SK-N-SH treated with all-trans-retinoic acid at 6 μM for 48 hours (cell line): ENCODE measurements at regions not wholly inside any gene's neighbourhood (a gene's known extent, or its start where the extent isn't known, plus 50 kb on each side); places are given as distances from the start of the nearest gene placed in this dataset.
"Not testable (repeated sequence)": the region's sequence is repeated elsewhere in the genome, so short reads cannot be mapped to it uniquely, and the experiment has no call there.

ENCODE experiments used
- ARNTL ChIP-seq: fragments of 450-650 bp; formaldehyde crosslinking; IDR thresholded peaks from 2 replicates; pipeline ENCODE4 v1.5.0; 2020; ENCODE audit warnings: low read depth, mild to moderate bottlenecking, moderate library complexity, borderline replicate concordance
- TOX ChIP-seq: fragments of 250-450 bp; sonication (Bioruptor Pico); IDR thresholded peaks from 2 replicates; pipeline ENCODE4 v1.8.0; 2021; ENCODE audit warnings: mild to moderate bottlenecking, moderate library complexity, borderline replicate concordance
- ZC3H10 ChIP-seq: fragments of 250-450 bp; sonication (Bioruptor Pico); IDR thresholded peaks from 2 replicates; pipeline ENCODE4 v1.5.1; 2021; ENCODE audit warnings: mild to moderate bottlenecking, moderate library complexity
- ZFP3 ChIP-seq: fragments of 250-450 bp; sonication (Bioruptor Pico); IDR thresholded peaks from 2 replicates; pipeline ENCODE4 v1.5.0; 2020; ENCODE audit warnings: mild to moderate bottlenecking, moderate library complexity

GRCh38 chr7:49100908-49101740 is 176.8 kb downstream of the CDC14C start:
- TF ChIP-seq TOX (CRISPR knock-in tag); ZC3H10 (CRISPR knock-in tag); ARNTL (CRISPR knock-in tag); ZFP3: not testable (repeated sequence)
